RPMI8226 (cell line): ENCODE measurements at regions not wholly inside any gene's neighbourhood (a gene's known extent, or its start where the extent isn't known, plus 50 kb on each side); places are given as distances from the start of the nearest gene placed in this dataset.

Source experiments
- DNase-seq: peaks from one replicate; pipeline ENCODE4 v3.0.0-alpha.2; 2015

DNA sequence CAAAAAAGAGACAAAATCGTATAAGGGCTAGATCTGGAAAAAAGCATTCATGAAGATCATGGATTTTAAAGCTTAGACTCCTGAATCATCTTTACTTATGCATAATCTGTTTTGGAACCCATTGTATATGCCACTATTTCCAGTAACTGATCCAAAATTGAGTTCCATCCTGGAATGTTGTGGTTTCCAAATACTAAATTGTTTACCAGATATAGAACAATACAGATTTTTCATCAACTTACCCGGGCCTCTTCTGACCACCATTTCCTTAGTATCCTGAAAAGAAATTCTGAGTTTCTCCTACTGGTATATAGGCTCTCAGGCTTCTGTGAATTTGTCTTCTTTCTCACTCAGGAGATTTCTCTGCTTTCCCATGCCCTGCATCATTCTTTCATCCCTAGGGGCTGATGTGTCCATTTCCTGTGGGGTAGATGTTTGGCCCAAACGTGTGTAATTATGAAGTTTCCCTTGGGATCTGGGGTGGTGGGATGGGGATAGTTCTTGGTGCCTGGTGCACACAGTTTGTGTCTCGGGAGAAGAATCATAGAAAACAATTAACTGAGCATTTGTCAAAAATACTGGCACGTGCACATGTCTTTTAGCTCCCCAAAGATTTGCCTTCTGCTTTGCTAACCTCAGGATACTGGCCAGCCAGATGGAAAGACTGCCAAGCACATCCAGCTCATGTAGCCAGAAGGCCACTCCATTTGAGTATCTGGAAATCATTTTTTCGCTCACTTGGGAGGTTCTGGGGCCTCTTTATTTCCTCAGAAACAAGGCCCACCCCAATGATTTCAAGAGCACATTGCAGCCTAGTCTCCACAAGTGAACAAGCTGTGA lies 127.8 kb downstream of the NTMT2 start:
- DNase-seq = no peak

DNA sequence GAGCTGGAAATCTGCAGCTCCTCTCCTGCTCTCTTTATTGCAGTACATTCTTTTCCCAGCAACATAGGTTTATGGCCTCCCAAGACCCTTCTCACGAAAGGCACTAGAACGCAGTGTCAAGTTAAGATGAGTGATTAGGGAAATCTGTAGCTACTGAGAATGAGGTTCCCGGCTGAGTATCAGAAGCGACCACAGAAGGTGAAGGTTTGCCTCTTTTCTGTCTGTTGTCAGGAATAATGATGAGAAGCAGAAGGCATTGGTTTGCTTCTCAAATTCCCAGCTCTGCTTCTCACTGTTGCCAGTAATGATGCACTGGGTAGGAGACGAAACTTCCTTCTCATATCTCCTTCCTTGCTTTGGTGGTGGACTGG lies 128.4 kb downstream of the NTMT2 start:
- no peak for DNase-seq

DNA sequence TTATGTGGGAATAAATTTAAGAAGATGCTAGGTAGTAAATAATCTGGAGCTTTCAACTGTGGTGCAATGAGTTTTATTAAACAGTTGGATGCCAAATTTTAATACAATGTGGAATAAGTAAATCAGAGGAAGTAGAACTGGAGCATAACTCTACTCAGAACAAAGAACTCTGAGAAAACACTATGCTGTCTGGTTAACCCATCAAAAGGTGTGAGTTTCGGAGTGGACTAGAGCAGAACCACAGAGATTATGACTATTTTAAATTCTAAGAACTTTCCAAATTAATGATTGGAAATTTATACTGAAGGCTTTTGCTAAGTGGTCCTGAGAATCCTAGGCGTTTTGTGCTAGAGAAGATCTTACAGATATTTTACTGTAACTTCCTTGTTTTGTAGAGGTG lies 132.2 kb downstream of the NTMT2 start:
- DNase-seq = no peak

DNA sequence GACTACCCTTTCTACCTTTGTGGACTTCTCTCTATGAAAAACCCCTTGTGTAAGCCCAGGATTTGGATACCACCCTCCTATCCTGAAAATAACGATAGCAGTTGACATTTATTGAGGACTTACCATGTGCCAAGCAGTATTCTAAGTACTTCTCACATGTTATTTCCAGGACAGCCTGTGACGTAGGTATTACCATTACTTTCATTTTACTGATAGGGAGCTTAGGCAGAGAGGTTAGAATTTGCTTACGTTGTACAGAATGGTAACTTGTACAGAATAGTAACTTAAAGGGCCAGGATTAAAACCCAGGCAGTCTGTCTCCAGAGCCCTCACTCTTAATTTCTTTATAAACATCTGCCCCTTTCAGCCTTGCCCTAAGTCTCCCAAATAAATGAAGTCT lies 138.3 kb downstream of the NTMT2 start:
- DNase-seq = no peak

DNA sequence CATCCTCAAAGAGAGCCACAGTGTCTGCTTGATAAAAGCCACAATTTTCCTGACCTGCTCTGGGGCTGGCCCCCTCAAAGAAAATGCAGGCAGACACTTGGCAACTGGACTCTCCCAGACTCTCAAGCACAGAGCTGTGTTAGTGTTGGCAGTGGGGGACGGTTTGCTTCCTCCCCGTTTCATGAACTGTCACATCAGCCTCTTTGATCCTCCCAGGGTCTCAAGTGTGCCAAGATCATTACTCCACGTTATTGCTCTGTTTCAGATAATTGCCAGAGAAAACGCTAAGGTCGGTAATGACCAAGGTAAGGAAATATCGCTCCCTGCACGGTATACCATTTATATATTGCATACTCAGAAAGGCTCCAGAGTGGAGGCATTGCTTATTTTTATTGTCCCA lies 138.8 kb downstream of the NTMT2 start:
- no peak for DNase-seq

DNA sequence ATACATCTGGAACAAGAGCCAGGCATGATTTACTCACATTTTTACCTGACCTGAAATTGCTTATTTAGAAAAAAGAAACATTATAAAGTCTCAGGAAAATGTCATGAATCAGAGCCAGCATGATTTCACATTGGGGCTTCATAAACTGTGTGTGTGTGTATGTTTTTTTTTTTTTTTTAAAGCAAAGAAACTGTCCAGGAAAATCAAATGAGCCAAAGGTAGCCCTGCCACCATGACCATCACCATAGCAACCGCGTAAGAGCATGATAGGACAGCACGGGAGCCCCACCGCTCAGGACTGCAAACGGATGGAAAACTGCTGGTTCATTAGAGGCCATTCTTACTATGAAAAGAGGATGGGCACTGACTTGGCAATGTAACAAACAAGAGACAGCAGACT lies 139.2 kb downstream of the NTMT2 start:
- no peak for DNase-seq

DNA sequence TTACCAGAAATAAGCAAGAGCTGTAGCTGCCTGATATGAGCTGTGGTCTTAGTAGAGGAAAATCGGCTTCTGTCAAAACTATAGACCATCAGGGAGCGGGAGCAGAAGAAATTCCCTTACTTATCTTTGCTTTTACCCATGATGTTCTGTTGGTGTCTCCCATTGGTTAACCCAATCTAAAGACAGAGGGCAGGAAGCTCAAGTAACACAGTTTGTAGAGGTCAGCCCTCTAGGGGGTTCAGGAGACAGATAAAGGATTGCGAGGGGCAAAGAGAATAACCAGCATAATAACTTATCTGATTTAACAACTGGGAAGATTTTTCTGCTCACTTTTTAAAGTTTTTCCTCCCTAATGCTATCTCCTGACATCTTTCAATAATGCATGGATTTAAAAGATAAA lies 142.4 kb downstream of the NTMT2 start:
- no peak for DNase-seq

DNA sequence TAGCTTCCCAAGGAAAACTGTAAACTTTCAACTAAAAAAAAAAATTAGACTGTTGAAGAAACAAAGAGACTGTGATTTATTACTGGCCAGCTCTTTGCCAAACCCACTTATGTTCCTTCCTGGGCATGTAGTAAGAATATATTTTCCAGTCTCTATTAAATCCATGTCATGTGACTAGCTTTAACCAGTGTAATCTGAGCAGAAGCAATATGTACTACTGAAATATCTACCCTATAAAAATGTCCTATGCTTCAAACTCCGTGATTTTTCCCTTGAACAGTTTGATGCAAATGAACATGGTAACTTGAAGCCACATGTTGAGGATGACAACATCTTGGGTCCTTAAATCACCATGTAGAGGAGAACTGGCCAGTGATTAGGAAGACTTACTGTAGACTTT lies 144.5 kb downstream of the NTMT2 start:
- no peak for DNase-seq

DNA sequence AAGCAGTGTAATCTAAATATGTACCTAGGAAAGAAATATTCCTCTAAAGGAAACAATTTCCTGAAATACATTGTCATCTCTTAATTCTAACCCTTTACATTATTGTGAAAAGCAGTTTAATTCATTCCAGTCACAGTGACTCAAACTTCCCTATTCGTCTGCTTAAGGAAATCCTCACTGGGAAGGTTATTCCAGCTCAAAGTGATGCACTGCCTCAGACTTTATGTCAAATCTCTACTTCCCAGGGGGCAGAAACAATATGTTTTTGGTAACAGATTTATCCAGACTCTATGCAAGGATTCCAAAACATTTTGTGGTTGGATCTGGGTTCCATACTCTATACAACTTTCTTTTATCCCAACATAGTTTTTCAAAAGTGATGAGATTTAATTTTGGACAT lies 145.2 kb downstream of the NTMT2 start:
- no peak for DNase-seq

DNA sequence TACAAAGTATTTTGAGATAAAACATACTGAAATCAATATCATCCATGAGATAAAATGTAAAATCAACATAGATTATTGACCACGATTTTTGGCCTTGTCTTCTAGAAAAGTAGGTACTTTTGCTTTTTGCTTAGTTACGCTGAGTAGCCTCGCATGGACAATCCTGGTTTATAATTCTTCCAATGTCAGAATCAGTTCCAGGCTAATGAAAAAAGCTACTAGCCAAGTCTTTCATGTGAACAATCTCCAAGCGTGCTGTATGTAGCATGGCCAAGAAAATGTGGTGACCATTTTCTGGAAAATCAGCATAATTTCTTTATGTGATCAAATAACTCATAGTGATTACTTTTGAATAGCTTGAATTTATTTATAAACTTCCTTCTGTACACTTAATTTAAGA lies 145.8 kb downstream of the NTMT2 start:
- DNase-seq = no peak

DNA sequence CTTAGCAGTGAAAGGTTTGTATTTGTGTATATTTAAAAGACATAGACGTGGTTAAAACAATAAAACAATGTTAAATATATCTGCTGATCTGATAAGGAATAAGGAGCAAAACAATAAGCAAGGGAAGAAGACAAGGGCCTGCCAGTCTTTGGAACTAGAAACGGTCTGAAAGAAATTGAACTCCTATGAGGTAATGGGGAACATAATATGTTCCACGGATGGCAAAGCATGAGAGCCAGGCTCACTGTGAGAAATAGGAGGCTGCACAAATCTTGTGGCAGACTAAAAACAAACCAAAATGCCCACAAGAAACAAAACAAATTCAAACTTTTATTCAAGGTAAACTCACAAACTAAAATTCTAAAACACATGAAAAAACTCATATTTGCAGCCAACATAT lies 150.5 kb downstream of the NTMT2 start:
- no peak for DNase-seq

DNA sequence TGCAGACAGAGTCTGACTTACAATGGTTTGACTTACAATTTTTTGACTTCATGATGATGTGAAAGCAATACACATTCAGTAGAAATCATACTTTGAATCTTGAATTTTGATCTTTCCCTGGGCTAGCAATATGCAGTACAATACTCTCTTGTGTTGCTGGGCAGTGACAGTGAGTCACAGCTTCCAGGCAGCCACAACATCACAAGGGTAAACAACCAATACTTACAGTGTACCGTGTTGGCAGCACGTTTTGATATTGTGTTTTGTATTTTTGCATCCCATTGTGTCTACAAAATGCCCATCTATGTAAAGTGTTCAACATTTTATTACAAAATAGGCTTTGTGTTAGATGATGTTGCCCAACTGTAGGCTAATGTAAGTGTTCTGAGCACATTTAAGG lies 150.9 kb downstream of the NTMT2 start:
- DNase-seq = no peak

DNA sequence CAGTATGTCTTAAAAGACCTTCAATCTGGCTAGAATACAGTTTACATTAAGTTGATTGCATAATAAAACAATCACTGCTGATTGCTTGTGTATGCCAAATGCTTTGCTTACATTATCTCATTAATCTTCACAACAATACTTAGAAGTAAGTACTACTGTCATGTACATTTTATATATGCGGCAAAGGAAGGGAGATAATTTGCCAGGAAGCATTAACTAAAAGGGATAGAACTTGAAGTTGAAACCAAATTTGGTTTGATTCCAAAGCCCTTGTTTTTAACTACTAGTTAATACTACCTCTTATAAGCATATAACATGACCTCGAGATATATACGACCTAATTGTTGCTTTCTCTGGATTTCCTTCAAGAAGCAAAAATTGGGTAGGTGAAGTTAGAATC lies 155.8 kb downstream of the NTMT2 start:
- no peak for DNase-seq

DNA sequence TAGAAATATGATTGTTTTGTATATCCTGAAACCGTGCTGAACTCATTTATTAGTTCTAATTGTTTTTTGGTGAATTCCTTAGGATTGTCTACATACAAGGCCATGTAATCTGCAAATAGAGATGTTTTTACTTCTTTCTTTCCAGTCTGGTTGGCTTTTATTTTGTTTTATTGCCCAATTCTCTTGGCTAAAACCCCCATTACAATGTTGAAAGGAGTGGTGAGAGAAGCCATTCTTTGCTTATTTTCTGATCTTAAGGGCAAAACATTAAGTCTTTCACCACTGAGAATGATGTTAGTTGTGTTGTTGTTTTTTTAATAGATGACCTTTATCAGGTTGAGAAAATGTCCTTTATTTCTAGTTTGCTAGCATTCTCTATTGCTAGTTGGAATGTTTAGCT lies 157.3 kb downstream of the NTMT2 start:
- no peak for DNase-seq

DNA sequence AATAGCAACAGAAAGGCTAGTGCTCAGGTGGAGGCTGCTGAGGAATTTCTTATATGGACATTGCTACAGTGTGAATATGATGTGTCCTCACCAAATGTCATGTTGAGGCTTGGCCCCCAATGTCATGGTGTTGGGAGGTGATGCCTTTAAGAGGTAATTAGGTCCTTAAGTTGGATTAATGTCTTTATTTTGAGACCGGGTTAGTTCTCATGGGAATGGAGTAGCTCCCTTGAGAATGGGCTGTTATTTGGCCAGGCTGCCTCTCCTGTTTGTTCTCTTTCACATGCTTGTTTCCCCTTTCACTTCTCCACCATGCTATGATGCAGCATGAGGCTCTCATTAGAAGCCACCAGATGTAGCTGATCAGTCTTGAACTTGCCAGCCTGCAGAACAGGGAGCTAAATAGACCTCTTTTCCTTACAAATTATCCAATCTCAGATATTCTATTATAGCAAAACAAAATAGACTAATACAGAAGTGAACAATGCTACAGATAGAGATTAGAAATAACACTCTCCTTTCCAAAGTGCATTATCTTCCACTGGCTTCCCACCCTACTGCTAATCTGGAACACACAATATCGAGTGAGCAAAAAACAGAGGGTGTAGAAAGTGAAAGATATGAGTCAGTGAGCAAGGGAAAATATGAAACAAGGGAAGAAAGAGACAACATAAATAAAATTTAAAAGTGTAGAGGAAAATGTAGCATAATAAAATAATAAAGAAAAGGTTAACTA lies 160.2 kb downstream of the NTMT2 start:
- DNase-seq = no peak

DNA sequence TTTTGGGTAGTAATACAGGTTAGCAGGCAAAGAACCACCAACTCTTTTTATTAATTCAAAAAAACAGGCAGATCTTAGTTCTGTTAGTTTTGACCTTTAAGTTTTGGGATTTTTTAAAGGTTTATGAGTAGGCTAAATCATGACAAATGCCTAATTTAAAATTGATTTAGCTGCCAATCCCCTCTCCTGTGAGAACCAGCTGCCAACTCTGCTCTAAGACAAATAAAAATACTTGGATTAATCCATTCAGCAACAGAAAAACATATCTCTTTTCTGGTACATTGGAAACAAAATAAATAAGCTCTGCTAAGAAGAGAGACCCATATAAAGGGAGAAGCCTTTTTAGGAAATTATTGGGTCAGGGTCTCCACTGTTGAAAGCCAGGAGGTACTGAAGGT lies 160.8 kb downstream of the NTMT2 start:
- no peak for DNase-seq

DNA sequence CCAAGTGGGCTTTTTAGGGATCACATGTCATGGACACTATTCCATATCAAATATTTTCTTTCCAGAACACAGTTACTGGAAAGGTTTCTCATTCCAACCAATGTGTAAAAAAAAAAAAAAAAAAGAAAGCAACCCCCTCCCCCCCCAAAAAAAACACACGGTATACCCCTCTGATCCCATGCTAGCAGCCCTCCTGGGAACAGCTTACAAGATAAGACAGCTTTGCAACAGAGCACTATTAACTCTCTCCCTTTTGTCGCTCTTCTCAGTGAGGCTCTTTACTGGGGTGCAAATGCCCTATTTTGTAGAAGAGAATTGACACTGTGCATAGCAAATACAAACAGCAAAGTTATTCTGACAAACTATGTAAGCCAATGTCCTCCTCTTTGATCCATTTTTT lies 161.2 kb downstream of the NTMT2 start:
- DNase-seq = no peak

DNA sequence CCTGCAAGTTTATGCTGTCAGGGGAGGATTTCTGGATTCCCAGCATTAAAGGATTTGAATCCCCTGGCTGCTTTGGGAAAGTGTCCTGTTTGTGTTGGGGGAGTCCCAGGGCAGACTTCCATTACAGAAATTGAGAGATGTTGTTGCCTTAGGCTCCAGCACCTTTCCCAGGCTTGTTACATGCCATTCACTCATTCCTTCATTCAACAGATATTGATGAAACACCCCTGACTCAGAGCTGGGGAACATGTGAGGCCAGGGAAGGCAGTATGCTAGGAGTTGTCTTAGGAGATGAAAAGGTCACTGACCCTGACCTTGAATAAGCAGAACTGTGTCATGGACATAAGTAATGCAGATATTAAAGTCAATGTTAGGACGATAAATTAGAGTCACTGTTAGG lies 161.7 kb downstream of the NTMT2 start:
- DNase-seq = no peak

DNA sequence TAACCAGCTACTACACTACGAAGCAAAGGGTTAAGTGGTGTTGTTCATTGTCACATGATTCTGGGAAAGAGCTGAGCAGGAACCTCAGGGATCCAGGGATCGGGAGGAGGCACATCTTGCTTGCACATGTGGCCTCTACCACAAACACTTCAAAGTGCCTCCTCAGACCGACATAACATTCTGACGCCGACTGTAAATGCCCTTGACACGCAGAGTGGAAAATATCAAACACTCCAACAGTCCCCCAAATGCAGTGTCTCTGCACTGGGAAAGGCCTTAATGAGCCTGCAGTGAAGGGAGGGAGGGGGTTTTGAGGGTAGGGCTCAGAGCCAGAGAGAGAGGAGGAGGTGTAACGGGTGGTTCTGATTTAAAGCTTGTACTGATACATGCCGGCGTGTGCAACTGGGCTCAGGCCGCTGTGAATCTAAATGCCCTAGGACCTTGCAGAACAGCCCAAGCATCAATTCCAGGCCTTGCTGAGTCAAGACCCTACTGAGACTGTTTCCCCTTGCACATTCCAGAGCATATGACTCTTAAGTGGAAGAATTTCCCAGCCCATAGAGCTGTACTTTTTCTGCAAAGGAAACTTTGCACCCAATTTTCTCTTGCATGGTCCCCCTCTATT lies 163.7 kb downstream of the NTMT2 start:
- DNase-seq = no peak

DNA sequence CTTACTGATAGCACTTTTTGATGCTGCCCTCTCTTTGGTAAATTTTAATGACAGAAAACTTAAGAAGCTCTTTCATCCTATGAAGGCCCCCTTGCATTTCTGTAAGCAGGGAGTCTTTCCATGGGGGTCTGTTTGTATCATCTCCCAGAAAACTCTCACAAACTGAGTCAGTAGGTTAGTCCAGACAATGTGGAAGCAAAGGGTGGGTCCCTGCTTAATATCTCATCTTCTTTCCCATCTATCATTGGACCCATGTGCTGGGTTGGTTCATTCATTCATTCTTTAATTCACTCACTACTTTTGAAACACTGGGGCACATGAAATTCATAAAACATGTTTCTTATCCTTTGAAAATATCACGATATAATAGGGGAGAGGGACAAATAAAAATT lies 164.3 kb downstream of the NTMT2 start:
- DNase-seq = no peak

DNA sequence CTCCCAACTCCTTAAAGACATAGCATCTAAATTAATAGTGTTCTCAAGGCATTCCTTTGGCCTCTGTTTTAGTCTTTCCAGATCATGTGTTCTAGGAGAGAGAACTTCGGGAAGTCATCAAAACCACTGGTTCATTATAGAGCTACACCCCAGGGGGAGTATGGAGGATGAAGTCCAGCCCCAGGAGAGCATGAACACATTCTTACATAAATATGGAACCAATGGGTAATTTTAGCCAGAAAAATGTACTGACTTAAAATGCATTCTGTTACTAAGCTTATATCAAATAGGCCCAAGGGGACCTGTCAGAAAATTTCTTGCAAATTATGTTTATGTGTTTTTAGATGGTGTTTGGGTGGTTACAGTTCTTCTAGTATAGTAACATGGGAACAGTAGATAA lies 165.2 kb downstream of the NTMT2 start:
- no peak for DNase-seq

DNA sequence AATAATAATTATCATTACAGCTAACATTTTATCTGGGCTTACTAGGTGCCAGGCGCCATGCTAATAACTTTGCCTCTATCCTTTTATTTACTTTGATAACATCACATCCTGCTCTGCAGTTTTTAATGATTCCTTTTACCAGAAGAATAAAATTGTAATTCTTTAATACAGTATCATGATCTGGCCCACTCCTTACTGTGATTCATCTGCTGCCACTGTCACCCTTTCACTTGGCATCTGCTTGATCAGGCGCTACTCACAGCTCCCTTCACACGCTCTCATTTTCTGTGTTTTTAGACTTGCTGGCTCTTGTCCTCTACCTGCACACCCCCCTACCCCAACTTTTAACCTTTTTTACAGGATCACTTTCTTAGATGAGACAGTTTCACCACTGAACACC lies 167.5 kb downstream of the NTMT2 start:
- no peak for DNase-seq

DNA sequence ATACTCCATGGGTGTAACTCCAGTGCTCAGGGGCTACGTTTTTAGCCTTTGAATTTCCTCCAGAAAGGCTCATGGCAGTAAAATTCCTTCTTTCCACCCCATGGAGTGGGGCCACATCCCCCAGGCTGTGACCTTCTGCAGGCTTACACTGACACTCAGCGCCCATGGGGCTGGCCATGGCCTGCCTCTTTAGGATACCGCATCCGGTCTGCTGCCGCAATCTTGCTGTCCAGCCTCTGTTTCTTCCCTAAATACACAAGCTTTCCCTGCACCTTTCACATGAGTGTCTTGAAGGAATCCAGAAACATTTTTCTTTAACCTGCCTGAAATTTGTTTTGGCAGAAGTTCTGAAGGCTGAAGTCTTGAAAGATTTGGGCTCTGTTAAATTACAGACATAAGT lies 170.5 kb downstream of the NTMT2 start:
- no peak for DNase-seq

DNA sequence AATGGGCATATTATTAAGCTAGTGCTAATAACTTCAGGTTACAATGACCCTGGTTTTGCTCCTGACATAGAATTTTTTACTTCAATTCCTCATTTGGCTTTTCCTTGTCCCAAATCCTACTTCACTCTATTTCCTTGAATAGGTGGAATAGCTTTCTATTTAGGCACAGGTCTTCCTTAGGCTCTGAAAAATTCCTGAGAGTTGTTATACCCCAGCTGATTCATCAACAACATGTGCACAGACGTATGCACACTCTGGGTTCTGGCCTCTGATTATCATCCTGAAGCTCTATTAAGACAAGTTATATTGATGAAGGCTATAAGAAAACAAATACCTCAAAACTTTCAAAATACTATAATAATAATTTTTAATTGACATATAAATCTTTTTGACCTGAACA lies 172.4 kb downstream of the NTMT2 start:
- no peak for DNase-seq
